Duodenal mucosa (tissue), 2 donors: ENCODE measurements at regions not wholly inside any gene's neighbourhood (a gene's known extent, or its start where the extent isn't known, plus 50 kb on each side); places are given as distances from the start of the nearest gene placed in this dataset.

Experiments
- H3K27ac ChIP-seq: one replicate; pipeline ENCODE4 v1.7.0; 2013; ENCODE audit warnings: low read depth, low read length
- H3K27me3 ChIP-seq, 2 donors: one replicate each; pipeline ENCODE4 v1.7.0; 2013; ENCODE audit warnings: low read length in 2 of 2, control low read depth in 1 of 2; ENCODE audit not compliant: insufficient read depth in 2 of 2, control insufficient read depth in 1 of 2
- H3K36me3 ChIP-seq, 2 donors: one replicate each; pipeline ENCODE4 v1.7.0; 2013; ENCODE audit warnings: low read length in 2 of 2, control low read depth in 1 of 2; ENCODE audit not compliant: insufficient read depth in 2 of 2, control insufficient read depth in 1 of 2
- H3K4me1 ChIP-seq, 2 donors: one replicate each; pipeline ENCODE4 v1.7.0; 2013; ENCODE audit warnings: low read length in 2 of 2, control low read depth in 1 of 2; ENCODE audit not compliant: insufficient read depth in 2 of 2, control insufficient read depth in 1 of 2
- H3K4me3 ChIP-seq, 2 donors: one replicate each; pipeline ENCODE4 v1.7.0; 2013; ENCODE audit warnings: low read length in 2 of 2, low read depth in 1 of 2
- H3K9ac ChIP-seq, 2 donors: one replicate each; pipeline ENCODE4 v1.7.0; 2013; ENCODE audit warnings: low read length in 2 of 2, low read depth in 1 of 2
- H3K9me3 ChIP-seq, 2 donors: one replicate each; pipeline ENCODE4 v1.7.0; 2013; ENCODE audit warnings: low read length in 2 of 2, control low read depth in 1 of 2; ENCODE audit not compliant: control insufficient read depth in 1 of 2

- Histone ChIP-seq H3K9me3 (no peaks in the 10 kb centered on the region), H3K4me3 (no peak overlapping the region), H3K9ac (no peak overlapping the region), H3K27ac (no peak overlapping the region), H3K4me1 (no peaks in the 10 kb centered on the region), H3K36me3 (no peaks in the 10 kb centered on the region), H3K27me3 (no peaks in the 10 kb centered on the region)
Measured at GRCh38 chr1:96538883-96539282, 182.7 kb upstream of the PTBP2 start.

GRCh38 chr1:96541491-96541890 is 180.1 kb upstream of the PTBP2 start:
- H3K27me3 ChIP-seq = no peaks in the 10 kb centered on the region
- H3K9me3 ChIP-seq = no peaks in the 10 kb centered on the region
- no peak overlapping the region for H3K27ac ChIP-seq
- H3K9ac ChIP-seq = no peak overlapping the region
- no peaks in the 10 kb centered on the region for H3K4me1 ChIP-seq
- no peak overlapping the region for H3K4me3 ChIP-seq
- H3K36me3 ChIP-seq = no peaks in the 10 kb centered on the region

GRCh38 chr1:96544051-96544830 is 177.3 kb upstream of the PTBP2 start:
- Histone ChIP-seq H3K4me3 (no peak overlapping the region), H3K36me3 (no peaks in the 10 kb centered on the region), H3K9ac (no peak overlapping the region), H3K4me1 (no peaks in the 10 kb centered on the region), H3K9me3 (no peaks in the 10 kb centered on the region), H3K27ac (no peak overlapping the region), H3K27me3 (no peaks in the 10 kb centered on the region)

- H3K27me3 ChIP-seq = no peaks in the 10 kb centered on the region
- H3K4me3 ChIP-seq = no peak overlapping the region
- no peaks in the 10 kb centered on the region for H3K36me3 ChIP-seq
- H3K27ac ChIP-seq = no peak overlapping the region
- no peaks in the 10 kb centered on the region for H3K9me3 ChIP-seq
- no peaks in the 10 kb centered on the region for H3K4me1 ChIP-seq
- H3K9ac ChIP-seq = no peak overlapping the region
Measured at GRCh38 chr1:96544831-96545221, 176.8 kb upstream of the PTBP2 start.

GRCh38 chr1:96545935-96546656 is 175.5 kb upstream of the PTBP2 start:
- Histone ChIP-seq H3K9me3 (no peaks in the 10 kb centered on the region), H3K27ac (no peak overlapping the region), H3K4me1 (no peaks in the 10 kb centered on the region), H3K9ac (no peak overlapping the region), H3K4me3 (no peak overlapping the region), H3K27me3 (no peaks in the 10 kb centered on the region), H3K36me3 (no peaks in the 10 kb centered on the region)

GRCh38 chr1:96550061-96550460 is 171.5 kb upstream of the PTBP2 start:
- Histone ChIP-seq H3K27me3 (no peaks in the 10 kb centered on the region), H3K27ac (no peak overlapping the region), H3K4me3 (no peak overlapping the region), H3K36me3 (no peaks in the 10 kb centered on the region), H3K4me1 (no peaks in the 10 kb centered on the region), H3K9ac (no peak overlapping the region), H3K9me3 (no peaks in the 10 kb centered on the region)

- Histone ChIP-seq H3K27me3 (no peaks in the 10 kb centered on the region), H3K4me1 (no peaks in the 10 kb centered on the region), H3K36me3 (no peaks in the 10 kb centered on the region), H3K9me3 (no peaks in the 10 kb centered on the region), H3K4me3 (no peak overlapping the region), H3K9ac (no peak overlapping the region), H3K27ac (no peak overlapping the region)
Measured at GRCh38 chr1:96552451-96552850, 169.1 kb upstream of the PTBP2 start.

- no peaks in the 10 kb centered on the region for H3K9me3 ChIP-seq
- H3K27ac ChIP-seq = no peak overlapping the region
- no peaks in the 10 kb centered on the region for H3K4me1 ChIP-seq
- no peaks in the 10 kb centered on the region for H3K27me3 ChIP-seq
- no peak overlapping the region for H3K4me3 ChIP-seq
- H3K9ac ChIP-seq = no peak overlapping the region
- H3K36me3 ChIP-seq = no peaks in the 10 kb centered on the region
Measured at GRCh38 chr1:96553811-96554210, 167.8 kb upstream of the PTBP2 start.

GRCh38 chr1:96554364-96554763 is 167.2 kb upstream of the PTBP2 start:
- Histone ChIP-seq H3K4me3 (no peak overlapping the region), H3K9me3 (no peaks in the 10 kb centered on the region), H3K36me3 (no peaks in the 10 kb centered on the region), H3K27me3 (no peaks in the 10 kb centered on the region), H3K9ac (no peak overlapping the region), H3K27ac (no peak overlapping the region), H3K4me1 (no peaks in the 10 kb centered on the region)

- H3K27ac ChIP-seq = no peak overlapping the region
- H3K36me3 ChIP-seq = no peaks in the 10 kb centered on the region
- H3K27me3 ChIP-seq = no peaks in the 10 kb centered on the region
- no peaks in the 10 kb centered on the region for H3K9me3 ChIP-seq
- no peak overlapping the region for H3K9ac ChIP-seq
- H3K4me1 ChIP-seq = no peaks in the 10 kb centered on the region
- no peak overlapping the region for H3K4me3 ChIP-seq
Measured at GRCh38 chr1:96557336-96557735, 164.2 kb upstream of the PTBP2 start.
